ENCODE measurements at regions not wholly inside any gene's neighbourhood (a gene's known extent, or its start where the extent isn't known, plus 50 kb on each side); places are given as distances from the start of the nearest gene placed in this dataset.

GRCh38 chr2:8146132-8147005, 535.5 kb upstream of the ID2 start:
- intact Hi-C loops (cut with DNase I), result loop anchor here in 2 of 10 donors (5.0 to 10.0 kb wide), 2 partner anchors 531 to 538 kb away; partner anchors contain the start of gene ID2 (in 1 of the 2)
- H3K4me1 ChIP-seq, result peaks cover 0 to 22% (median 14%) of the 10 kb centered on the region in 12 donors
- WGBS, 4 donors, result 18 to 28% (median 26%) methylated on average over 5 of the region's 5 CpGs
- DNase-seq (peak in 3 of 5 donors; percentile 40 to 67 (median 44)), ATAC-seq (peak; percentile 82 to 91 (median 88))
- no peaks in the 10 kb centered on the region for H3K27me3 ChIP-seq
- no peaks in the 10 kb centered on the region for H3K36me3 ChIP-seq
- H3K9me3 ChIP-seq, result no peaks in the 10 kb centered on the region
- no peak overlapping the region for H3K4me3 ChIP-seq
- TF ChIP-seq POLR2A (IDR thresholded peaks at IDR 0.05), result no peak
- TF ChIP-seq CTCF (IDR thresholded peaks at IDR 0.05), result no peak
- H3K27ac ChIP-seq, result peak overlapping the region in 6 of 12 donors; percentile 15 to 64 (median 42)

GRCh38 chr2:8148260-8149006, 533.4 kb upstream of the ID2 start:
- intact Hi-C loops (cut with DNase I), result loop anchor here in 2 of 10 donors (5.0 to 10.0 kb wide), 2 partner anchors 529 to 536 kb away; partner anchors contain the start of gene ID2 (in 1 of the 2)
- WGBS, 4 donors, result 88 to 93% (median 92%) methylated on average over 8 of the region's 8 CpGs
- TF ChIP-seq CTCF (IDR thresholded peaks at IDR 0.05), result no peak
- no peak for TF ChIP-seq POLR2A (IDR thresholded peaks at IDR 0.05)
- no peaks in the 10 kb centered on the region for H3K9me3 ChIP-seq
- DNase-seq (no peak), ATAC-seq (no peak)
- H3K36me3 ChIP-seq, result no peaks in the 10 kb centered on the region
- H3K27ac ChIP-seq, result peak overlapping the region in 1 of 12 donors; percentile 43
- H3K27me3 ChIP-seq, result no peaks in the 10 kb centered on the region
- H3K4me1 ChIP-seq, result peaks cover 0 to 24% (median 15%) of the 10 kb centered on the region in 12 donors
- H3K4me3 ChIP-seq, result no peak overlapping the region

- peak overlapping the region in 1 of 12 donors; percentile 52 for H3K27ac ChIP-seq
- ATAC-seq, result no peak
- no peaks in the 10 kb centered on the region for H3K9me3 ChIP-seq
- no peaks in the 10 kb centered on the region for H3K36me3 ChIP-seq
- TF ChIP-seq CTCF (IDR thresholded peaks at IDR 0.05), result no peak
- H3K27me3 ChIP-seq, result no peaks in the 10 kb centered on the region
- no peak for DNase-seq
- H3K4me3 ChIP-seq, result no peak overlapping the region
- peaks cover 0 to 24% (median 15%) of the 10 kb centered on the region in 12 donors for H3K4me1 ChIP-seq
- WGBS, 4 donors, result 85 to 97% (median 94%) methylated on average over 5 of the region's 5 CpGs
- intact Hi-C loops (cut with DNase I), result loop anchor here in 2 of 10 donors (5.0 to 10.0 kb wide), 2 partner anchors 528 to 536 kb away; partner anchors contain the start of gene ID2 (in 1 of the 2)
Observed at GRCh38 chr2:8149007-8149405, 532.9 kb upstream of the ID2 start.

All from heart left ventricle (tissue), 16 donors.